Kidney tubule cell (primary cell): ENCODE measurements at regions not wholly inside any gene's neighbourhood (a gene's known extent, or its start where the extent isn't known, plus 50 kb on each side); places are given as distances from the start of the nearest gene placed in this dataset.

Experiments used
- DNase-seq: peaks from one replicate; pipeline ENCODE4 v3.0.0-alpha.2; 2018; ENCODE audit warnings: low spot score

GRCh38 chr1:209015092-209015491, 568.4 kb upstream of the CAMK1G start:
- no peak for DNase-seq

GRCh38 chr1:209021622-209022021, 561.9 kb upstream of the CAMK1G start:
- DNase-seq = no peak

GRCh38 chr1:209023790-209024189, 559.7 kb upstream of the CAMK1G start:
- DNase-seq = no peak

- DNase-seq = peak; percentile 13
Observed at GRCh38 chr1:209029737-209030136, 553.8 kb upstream of the CAMK1G start.

GRCh38 chr1:209030454-209031167, 552.9 kb upstream of the CAMK1G start:
- peak; percentile 6 for DNase-seq

GRCh38 chr1:209037064-209037463, 546.5 kb upstream of the CAMK1G start:
- no peak for DNase-seq

- no peak for DNase-seq
Observed at GRCh38 chr1:209038316-209038715, 545.2 kb upstream of the CAMK1G start.

GRCh38 chr1:209038735-209039134, 544.8 kb upstream of the CAMK1G start:
- peak; percentile 37 for DNase-seq

- no peak for DNase-seq
Observed at GRCh38 chr1:209040351-209040750, 543.2 kb upstream of the CAMK1G start.

- peak; percentile 21 for DNase-seq
Observed at GRCh38 chr1:209041927-209042326, 541.6 kb upstream of the CAMK1G start.

- no peak for DNase-seq
Observed at GRCh38 chr1:209042413-209042812, 541.1 kb upstream of the CAMK1G start.

- peak; percentile 64 for DNase-seq
Observed at GRCh38 chr1:209045331-209046057, 538.0 kb upstream of the CAMK1G start.

- DNase-seq = no peak
Observed at GRCh38 chr1:209046058-209046417, 537.5 kb upstream of the CAMK1G start.

GRCh38 chr1:209046935-209047334, 536.6 kb upstream of the CAMK1G start:
- DNase-seq = no peak

- peak; percentile 51 for DNase-seq
Observed at GRCh38 chr1:209048941-209049669, 534.4 kb upstream of the CAMK1G start.

- DNase-seq = no peak
Observed at GRCh38 chr1:209051570-209051969, 531.9 kb upstream of the CAMK1G start.

GRCh38 chr1:209053587-209053986, 529.9 kb upstream of the CAMK1G start:
- DNase-seq = no peak

- no peak for DNase-seq
Observed at GRCh38 chr1:209057083-209057482, 526.4 kb upstream of the CAMK1G start.

- no peak for DNase-seq
Observed at GRCh38 chr1:209057901-209058300, 525.6 kb upstream of the CAMK1G start.

- no peak for DNase-seq
Observed at GRCh38 chr1:209059376-209059775, 524.1 kb upstream of the CAMK1G start.

GRCh38 chr1:209059981-209060380, 523.5 kb upstream of the CAMK1G start:
- no peak for DNase-seq

GRCh38 chr1:209062081-209062620, 521.4 kb upstream of the CAMK1G start:
- no peak for DNase-seq

GRCh38 chr1:209062863-209063262, 520.7 kb upstream of the CAMK1G start:
- no peak for DNase-seq
